Omental fat pad (tissue), 3 donors: ENCODE measurements at regions not wholly inside any gene's neighbourhood (a gene's known extent, or its start where the extent isn't known, plus 50 kb on each side); places are given as distances from the start of the nearest gene placed in this dataset.
"Not testable (repeated sequence)": the region's sequence is repeated elsewhere in the genome, so short reads cannot be mapped to it uniquely, and the experiment has no call there.

Experiments used
- ATAC-seq: fragments of 150-250 bp; one replicate; pipeline ENCODE4 v1.9.1; 2016; ENCODE audit warnings: mild to moderate bottlenecking, moderate library complexity; ENCODE audit not compliant: low FRiP score
- DNase-seq: peaks from one replicate; pipeline ENCODE4 v3.0.0-alpha.2; 2019; ENCODE audit warnings: low spot score
- CTCF ChIP-seq, 3 donors: fragments of 450-650 bp; IDR thresholded peaks; one replicate each; pipeline ENCODE4 v1.5.1; 2016 to 2017; ENCODE audit warnings: antibody characterized with exemption in 3 of 3, mild to moderate bottlenecking in 3 of 3, moderate library complexity in 2 of 3

GRCh38 chr21:17238468-17238867 is 274.4 kb upstream of the CXADR start:
- DNase-seq (no peak), ATAC-seq (no peak)
- TF ChIP-seq CTCF (IDR thresholded peaks at IDR 0.05): no peak

GRCh38 chr21:17250778-17251241 is 262.0 kb upstream of the CXADR start:
- no peak for ATAC-seq
- DNase-seq: no peak
- no peak for TF ChIP-seq CTCF (IDR thresholded peaks at IDR 0.05)

GRCh38 chr21:17257784-17258183 is 255.1 kb upstream of the CXADR start:
- DNase-seq (no peak), ATAC-seq (no peak)
- TF ChIP-seq CTCF (IDR thresholded peaks at IDR 0.05): no peak

GRCh38 chr21:17264182-17264581 is 248.7 kb upstream of the CXADR start:
- TF ChIP-seq CTCF (IDR thresholded peaks at IDR 0.05): no peak
- no peak for DNase-seq
- no peak for ATAC-seq

- TF ChIP-seq CTCF (IDR thresholded peaks at IDR 0.05): no peak
- no peak for ATAC-seq
- no peak for DNase-seq
These were observed 243.1 kb upstream of the CXADR start for GRCh38 chr21:17269760-17270159.

- DNase-seq: no peak
- ATAC-seq: peak; percentile 59
- TF ChIP-seq CTCF (IDR thresholded peaks at IDR 0.05): no peak
These were observed 242.6 kb upstream of the CXADR start for GRCh38 chr21:17270229-17270628.

- ATAC-seq (no peak), DNase-seq (no peak)
- no peak for TF ChIP-seq CTCF (IDR thresholded peaks at IDR 0.05)
These were observed 233.2 kb upstream of the CXADR start for GRCh38 chr21:17279663-17280062.

- ATAC-seq, DNase-seq: not testable (repeated sequence)
These were observed 219.8 kb upstream of the CXADR start for GRCh38 chr21:17293016-17293562.
